Liver (tissue), 8 donors: ENCODE measurements at regions not wholly inside any gene's neighbourhood (a gene's known extent, or its start where the extent isn't known, plus 50 kb on each side); places are given as distances from the start of the nearest gene placed in this dataset.

ENCODE experiments used
- DNase-seq: peaks from one replicate; pipeline ENCODE4 v3.0.0-alpha.2; 2017; ENCODE audit warnings: low spot score
- H3K27ac ChIP-seq, 2 donors: one replicate each; pipeline ENCODE4 v1.7.0; 2013; ENCODE audit warnings: inconsistent platforms in 2 of 2, low read length in 2 of 2, control low read depth in 1 of 2, low read depth in 1 of 2, mild to moderate bottlenecking in 1 of 2
- H3K27me3 ChIP-seq, 4 donors: one replicate each; pipeline versions ENCODE4 v1.6.1 to v1.7.0; 2013; ENCODE audit warnings: low read length in 3 of 4, inconsistent platforms in 1 of 4, mild to moderate bottlenecking in 1 of 4, moderate library complexity in 1 of 4; ENCODE audit not compliant: control insufficient read depth in 4 of 4, insufficient read depth in 4 of 4
- H3K36me3 ChIP-seq, 4 donors: one replicate each; pipeline versions ENCODE4 v1.6.1 to v1.7.0; 2013; ENCODE audit warnings: low read length in 3 of 4, mild to moderate bottlenecking in 3 of 4, low read depth in 1 of 4, moderate library complexity in 1 of 4; ENCODE audit not compliant: control insufficient read depth in 4 of 4, insufficient read depth in 3 of 4
- H3K4me1 ChIP-seq, 4 donors: one replicate each; pipeline versions ENCODE4 v1.6.1 to v1.7.0; 2013; ENCODE audit warnings: low read length in 3 of 4, mild to moderate bottlenecking in 3 of 4, moderate library complexity in 1 of 4; ENCODE audit not compliant: control insufficient read depth in 4 of 4, insufficient read depth in 4 of 4
- H3K4me3 ChIP-seq, 3 donors: one replicate each; pipeline versions ENCODE4 v1.6.1 to v1.7.0; 2013; ENCODE audit warnings: low read length in 3 of 3, control low read depth in 1 of 3, low read depth in 1 of 3, mild to moderate bottlenecking in 1 of 3
- H3K9ac ChIP-seq, 2 donors: one replicate each; pipeline ENCODE4 v1.7.0; 2013; ENCODE audit warnings: low read length in 2 of 2, mild to moderate bottlenecking in 2 of 2, moderate library complexity in 2 of 2, control low read depth in 1 of 2, low read depth in 1 of 2
- H3K9me3 ChIP-seq, 4 donors: one replicate each; pipeline versions ENCODE4 v1.6.1 to v1.7.0; 2013; ENCODE audit warnings: low read length in 3 of 4; ENCODE audit not compliant: control insufficient read depth in 4 of 4
- CTCF ChIP-seq: fragments of 150-350 bp; IDR thresholded peaks from 2 replicates; pipeline ENCODE4 v1.5.1; 2017; ENCODE audit warnings: improper control_type of control experiment, low read depth, low read length; ENCODE audit not compliant: missing input control
- FOXA2 ChIP-seq: IDR thresholded peaks from 2 replicates; pipeline ENCODE4 v1.6.1; 2016; ENCODE audit warnings: antibody characterized with exemption
- GABPA ChIP-seq, 2 donors: IDR thresholded peaks in 1 of 2; conservative IDR thresholded peaks in 1 of 2; 2 replicates each; pipeline ENCODE4 v1.6.1; 2016; ENCODE audit warnings: antibody characterized with exemption in 2 of 2, mild to moderate bottlenecking in 1 of 2, moderate library complexity in 1 of 2
- HNF4A ChIP-seq, 2 donors: conservative IDR thresholded peaks; 2 replicates each; pipeline ENCODE4 v1.6.1; 2016; ENCODE audit warnings: antibody characterized with exemption in 2 of 2, mild to moderate bottlenecking in 2 of 2
- HNF4G ChIP-seq: IDR thresholded peaks from 2 replicates; pipeline ENCODE4 v1.6.1; 2016; ENCODE audit warnings: antibody characterized with exemption
- JUND ChIP-seq, 2 donors: IDR thresholded peaks; 2 replicates each; pipeline ENCODE4 v1.6.1; 2016; ENCODE audit warnings: antibody characterized with exemption in 2 of 2
- NR2F2 ChIP-seq: IDR thresholded peaks from 2 replicates; pipeline ENCODE4 v1.6.1; 2016; ENCODE audit warnings: antibody characterized with exemption
- RAD21 ChIP-seq, 2 donors: IDR thresholded peaks; 2 replicates each; pipeline ENCODE4 v1.6.1; 2016; ENCODE audit warnings: antibody characterized with exemption in 2 of 2, mild to moderate bottlenecking in 2 of 2
- REST ChIP-seq: IDR thresholded peaks from 2 replicates; pipeline ENCODE4 v1.6.1; 2016; ENCODE audit warnings: antibody characterized with exemption, mild to moderate bottlenecking
- RXRA ChIP-seq, 2 donors: IDR thresholded peaks; 2 replicates each; pipeline ENCODE4 v1.6.1; 2017 to 2018; ENCODE audit warnings: antibody characterized with exemption in 2 of 2, mild to moderate bottlenecking in 1 of 2
- SP1 ChIP-seq: IDR thresholded peaks from 2 replicates; pipeline ENCODE4 v1.6.1; 2018; ENCODE audit warnings: antibody characterized with exemption, mild to moderate bottlenecking
- WGBS: extraction: QIAGEN DNeasy Blood & Tissue Kit; methylation state at CpG from one replicate; pipeline ENCODE4 v1.1.7; 2013; 5-methylcytosine and 5-hydroxymethylcytosine counted together
- TF ChIP-seq, protein P1 (sequence below): IDR thresholded peaks from 2 replicates; pipeline ENCODE4 v1.6.1; 2016; ENCODE audit warnings: antibody characterized with exemption
- TF ChIP-seq, protein P2 (sequence below): IDR thresholded peaks from 2 replicates; pipeline ENCODE4 v1.6.1; 2016; ENCODE audit warnings: antibody characterized with exemption
- TF ChIP-seq, protein P3 (sequence below): IDR thresholded peaks from 2 replicates; pipeline ENCODE4 v1.6.1; 2016; ENCODE audit warnings: antibody characterized with exemption
- donor health status: healthy.
- donor health status: healthy.
- donor health status: healthy.
- donor health status: healthy.
- donor health status: healthy.

GRCh38 chr2:145199042-145199441 lies 679.1 kb upstream of the ZEB2 start:
- TF ChIP-seq GABPA (IDR thresholded peaks at IDR 0.05 in 1 of 2, conservative IDR thresholded peaks at IDR 0.05 in 1 of 2), result no peak
- no peak for TF ChIP-seq SP1
- TF ChIP-seq CTCF, result no peak
- TF ChIP-seq RAD21 (IDR thresholded peaks at IDR 0.05), result no peak
- TF ChIP-seq JUND (IDR thresholded peaks at IDR 0.05), result no peak
- no peak for TF ChIP-seq NR2F2
- no peak for TF ChIP-seq HNF4G
- Histone ChIP-seq H3K27ac (no peak overlapping the region), H3K9ac (no peak overlapping the region), H3K27me3 (no peaks in the 10 kb centered on the region), H3K4me1 (no peaks in the 10 kb centered on the region), H3K4me3 (no peak overlapping the region), H3K9me3 (no peaks in the 10 kb centered on the region), H3K36me3 (no peaks in the 10 kb centered on the region)
- 62% methylated on average over 7 of the region's 7 CpGs for WGBS
- no peak for DNase-seq

DNA sequence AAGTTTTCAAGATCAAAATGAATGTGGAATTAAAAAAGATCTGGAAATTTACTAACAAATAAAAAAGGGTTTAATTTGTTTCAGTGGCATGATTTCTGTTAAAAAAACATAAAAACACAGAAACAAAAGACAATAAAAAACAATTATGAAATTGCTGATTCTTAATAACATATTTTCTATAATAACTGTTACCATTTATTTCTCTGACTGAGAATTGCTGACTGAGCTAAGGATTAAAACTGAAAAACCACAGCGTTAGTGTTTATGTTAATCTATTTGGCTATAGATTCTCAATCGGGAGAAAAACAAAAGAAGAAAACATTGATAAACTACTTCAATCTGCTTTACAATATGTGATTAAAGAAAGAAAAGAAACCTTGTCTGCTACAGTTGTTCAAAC lies 678.6 kb upstream of the ZEB2 start:
- Histone ChIP-seq H3K27ac (no peak overlapping the region), H3K9ac (no peak overlapping the region), H3K9me3 (no peaks in the 10 kb centered on the region), H3K4me1 (no peaks in the 10 kb centered on the region), H3K4me3 (no peak overlapping the region), H3K27me3 (no peaks in the 10 kb centered on the region), H3K36me3 (no peaks in the 10 kb centered on the region)
- WGBS, result 86% methylated on average over 2 of the region's 2 CpGs
- DNase-seq, result no peak
- TF ChIP-seq HNF4A (conservative IDR thresholded peaks at IDR 0.05), result no peak
- TF ChIP-seq CTCF, result no peak
- TF ChIP-seq, protein P1, sequence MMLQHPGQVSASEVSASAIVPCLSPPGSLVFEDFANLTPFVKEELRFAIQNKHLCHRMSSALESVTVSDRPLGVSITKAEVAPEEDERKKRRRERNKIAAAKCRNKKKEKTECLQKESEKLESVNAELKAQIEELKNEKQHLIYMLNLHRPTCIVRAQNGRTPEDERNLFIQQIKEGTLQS, result no peak
- no peak for TF ChIP-seq FOXA2
- TF ChIP-seq, protein P2, sequence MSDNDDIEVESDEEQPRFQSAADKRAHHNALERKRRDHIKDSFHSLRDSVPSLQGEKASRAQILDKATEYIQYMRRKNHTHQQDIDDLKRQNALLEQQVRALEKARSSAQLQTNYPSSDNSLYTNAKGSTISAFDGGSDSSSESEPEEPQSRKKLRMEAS, result no peak
- no peak for TF ChIP-seq RXRA (IDR thresholded peaks at IDR 0.05)

- Histone ChIP-seq H3K27me3 (no peaks in the 10 kb centered on the region), H3K4me3 (no peak overlapping the region), H3K9me3 (no peaks in the 10 kb centered on the region), H3K27ac (no peak overlapping the region), H3K9ac (no peak overlapping the region), H3K4me1 (no peaks in the 10 kb centered on the region), H3K36me3 (no peaks in the 10 kb centered on the region)
- no peak for DNase-seq
- WGBS, result 97% methylated on average over 3 of the region's 3 CpGs
- TF ChIP-seq RAD21 (IDR thresholded peaks at IDR 0.05) (no peak), CTCF (no peak), HNF4A (conservative IDR thresholded peaks at IDR 0.05) (no peak), REST (no peak), GABPA (IDR thresholded peaks at IDR 0.05 in 1 of 2, conservative IDR thresholded peaks at IDR 0.05 in 1 of 2) (no peak), JUND (IDR thresholded peaks at IDR 0.05) (no peak), NR2F2 (no peak), HNF4G (no peak)
- TF ChIP-seq, protein P3, sequence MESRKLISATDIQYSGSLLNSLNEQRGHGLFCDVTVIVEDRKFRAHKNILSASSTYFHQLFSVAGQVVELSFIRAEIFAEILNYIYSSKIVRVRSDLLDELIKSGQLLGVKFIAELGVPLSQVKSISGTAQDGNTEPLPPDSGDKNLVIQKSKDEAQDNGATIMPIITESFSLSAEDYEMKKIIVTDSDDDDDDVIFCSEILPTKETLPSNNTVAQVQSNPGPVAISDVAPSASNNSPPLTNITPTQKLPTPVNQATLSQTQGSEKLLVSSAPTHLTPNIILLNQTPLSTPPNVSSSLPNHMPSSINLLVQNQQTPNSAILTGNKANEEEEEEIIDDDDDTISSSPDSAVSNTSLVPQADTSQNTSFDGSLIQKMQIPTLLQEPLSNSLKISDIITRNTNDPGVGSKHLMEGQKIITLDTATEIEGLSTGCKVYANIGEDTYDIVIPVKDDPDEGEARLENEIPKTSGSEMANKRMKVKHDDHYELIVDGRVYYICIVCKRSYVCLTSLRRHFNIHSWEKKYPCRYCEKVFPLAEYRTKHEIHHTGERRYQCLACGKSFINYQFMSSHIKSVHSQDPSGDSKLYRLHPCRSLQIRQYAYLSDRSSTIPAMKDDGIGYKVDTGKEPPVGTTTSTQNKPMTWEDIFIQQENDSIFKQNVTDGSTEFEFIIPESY, result no peak
- TF ChIP-seq, protein P2, result no peak
These were observed 678.0 kb upstream of the ZEB2 start for GRCh38 chr2:145197944-145198343.
